ENCODE measurements at regions not wholly inside any gene's neighbourhood (a gene's known extent, or its start where the extent isn't known, plus 50 kb on each side); places are given as distances from the start of the nearest gene placed in this dataset.

- no TSS peak for BruUV-seq (replicated peaks)
- dilution Hi-C loops (cut with MboI; ENCODE audit: extremely low pct_ligation_motif_present, low sequenced_read_pairs), result no loop called here
- TF ChIP-seq, protein P1, sequence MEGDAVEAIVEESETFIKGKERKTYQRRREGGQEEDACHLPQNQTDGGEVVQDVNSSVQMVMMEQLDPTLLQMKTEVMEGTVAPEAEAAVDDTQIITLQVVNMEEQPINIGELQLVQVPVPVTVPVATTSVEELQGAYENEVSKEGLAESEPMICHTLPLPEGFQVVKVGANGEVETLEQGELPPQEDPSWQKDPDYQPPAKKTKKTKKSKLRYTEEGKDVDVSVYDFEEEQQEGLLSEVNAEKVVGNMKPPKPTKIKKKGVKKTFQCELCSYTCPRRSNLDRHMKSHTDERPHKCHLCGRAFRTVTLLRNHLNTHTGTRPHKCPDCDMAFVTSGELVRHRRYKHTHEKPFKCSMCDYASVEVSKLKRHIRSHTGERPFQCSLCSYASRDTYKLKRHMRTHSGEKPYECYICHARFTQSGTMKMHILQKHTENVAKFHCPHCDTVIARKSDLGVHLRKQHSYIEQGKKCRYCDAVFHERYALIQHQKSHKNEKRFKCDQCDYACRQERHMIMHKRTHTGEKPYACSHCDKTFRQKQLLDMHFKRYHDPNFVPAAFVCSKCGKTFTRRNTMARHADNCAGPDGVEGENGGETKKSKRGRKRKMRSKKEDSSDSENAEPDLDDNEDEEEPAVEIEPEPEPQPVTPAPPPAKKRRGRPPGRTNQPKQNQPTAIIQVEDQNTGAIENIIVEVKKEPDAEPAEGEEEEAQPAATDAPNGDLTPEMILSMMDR (IDR thresholded peaks at IDR 0.05; ENCODE audit: extremely low read depth in 1 of 2, insufficient read depth in 1 of 2, low read depth in 1 of 2, low read length in 2 of 2), result no peak
- no peak for TF ChIP-seq MYC (IDR thresholded peaks at IDR 0.05; ENCODE audit: low read depth, low read length)
- no peak for TF ChIP-seq EZH2 (IDR thresholded peaks at IDR 0.05; ENCODE audit: borderline replicate concordance, low read depth, low read length, severe bottlenecking)
- no peak for TF ChIP-seq JUN (IDR thresholded peaks at IDR 0.05; ENCODE audit: borderline replicate concordance, insufficient read depth, insufficient read length, low read depth)
- no peak for TF ChIP-seq POLR2A (IDR thresholded peaks at IDR 0.05; ENCODE audit: low read depth, low read length)
- TF ChIP-seq POLR2AphosphoS5 (IDR thresholded peaks at IDR 0.05; ENCODE audit: insufficient read depth, low read depth, low read length), result no peak
- TF ChIP-seq GATA2 (IDR thresholded peaks at IDR 0.05; ENCODE audit: insufficient read depth, insufficient read length, low read depth, low read length), result no peak
- TF ChIP-seq, protein P2, sequence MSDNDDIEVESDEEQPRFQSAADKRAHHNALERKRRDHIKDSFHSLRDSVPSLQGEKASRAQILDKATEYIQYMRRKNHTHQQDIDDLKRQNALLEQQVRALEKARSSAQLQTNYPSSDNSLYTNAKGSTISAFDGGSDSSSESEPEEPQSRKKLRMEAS (IDR thresholded peaks at IDR 0.05; ENCODE audit: insufficient read depth, insufficient read length), result no peak
Observed at GRCh38 chr16:7038475-7038874, 294.2 kb upstream of the RBFOX1 start.

More at GRCh38 chr16:7038475-7038874, 294.2 kb upstream of the RBFOX1 start:
- H3K36me3 ChIP-seq (ENCODE audit: control insufficient read depth in 2 of 2, extremely low read depth in 1 of 2, insufficient read depth in 2 of 2, low read length in 2 of 2), result no peaks in the 10 kb centered on the region
- H3K27me3 ChIP-seq (ENCODE audit: control insufficient read depth in 2 of 2, insufficient read depth in 2 of 2, low read length in 2 of 2), result no peaks in the 10 kb centered on the region
- H3K4me1 ChIP-seq (ENCODE audit: control insufficient read depth, extremely low read depth, insufficient read depth, low read length), result no peaks in the 10 kb centered on the region
- H3K9me3 ChIP-seq (replicated peaks; ENCODE audit: control insufficient read depth, insufficient read depth, low read length), result no peaks in the 10 kb centered on the region
- H3K4me3 ChIP-seq (replicated peaks in 1 of 3; ENCODE audit: insufficient read depth in 1 of 3, low read depth in 1 of 3, low read length in 3 of 3), result no peak overlapping the region
- H3K27ac ChIP-seq (ENCODE audit: insufficient read depth, low read depth, low read length), result no peak overlapping the region
- H2AFZ ChIP-seq (ENCODE audit: low read depth, low read length), result no peak overlapping the region
- no peak for DNase-seq (ENCODE audit: low read depth, low spot score)
- no peaks in the 10 kb centered on the region for H4K20me1 ChIP-seq (replicated peaks; ENCODE audit: control insufficient read depth, extremely low read depth, insufficient read depth, low read length)
- H3K9me1 ChIP-seq (replicated peaks; ENCODE audit: control insufficient read depth, extremely low read depth, insufficient read depth, low read length), result no peaks in the 10 kb centered on the region
- no peak overlapping the region for H3K9ac ChIP-seq (replicated peaks; ENCODE audit: extremely low read depth, insufficient read depth, low read length)
- no peak overlapping the region for H3K4me2 ChIP-seq (ENCODE audit: insufficient read depth, low read length)
- POLR2A ChIA-PET, result no interaction called here
- FAIRE-seq, result no peak
- H3K79me2 ChIP-seq (ENCODE audit: control insufficient read depth, insufficient read depth, low read length), result no peaks in the 10 kb centered on the region
- CTCF ChIA-PET, result no interaction called here
- intact Hi-C loops (cut with micrococcal nuclease), result no loop called here
